ENCODE measurements at regions not wholly inside any gene's neighbourhood (a gene's known extent, or its start where the extent isn't known, plus 50 kb on each side); places are given as distances from the start of the nearest gene placed in this dataset.

GRCh38 chr11:43583548-43583947 is 97.0 kb upstream of the HSD17B12 start (continued):
- TF ChIP-seq RAD21 (IDR thresholded peaks at IDR 0.05), result no peak

- WGBS, result 73% methylated on average over 1 of the region's 1 CpG
- no peaks in the 10 kb centered on the region for H3K9me3 ChIP-seq (ENCODE audit: control insufficient read depth in 4 of 4, low read length in 3 of 4)
- H3K27ac ChIP-seq (ENCODE audit: low read depth in 1 of 2, low read length in 2 of 2), result no peak overlapping the region
- H3K9ac ChIP-seq (ENCODE audit: low read depth in 1 of 2, low read length in 2 of 2), result no peak overlapping the region
- peaks cover under 1 to 8% (median 6%) of the 10 kb centered on the region in 4 donors for H3K4me1 ChIP-seq (ENCODE audit: control insufficient read depth in 4 of 4, insufficient read depth in 4 of 4, low read length in 3 of 4)
- H3K36me3 ChIP-seq (ENCODE audit: control insufficient read depth in 4 of 4, insufficient read depth in 3 of 4, low read depth in 1 of 4, low read length in 3 of 4), result no peaks in the 10 kb centered on the region
- DNase-seq (ENCODE audit: low spot score), result no peak
- no peak overlapping the region for H3K4me3 ChIP-seq (ENCODE audit: low read depth in 1 of 3, low read length in 3 of 3)
- peaks cover 0 to 15% (median 4%) of the 10 kb centered on the region in 4 donors for H3K27me3 ChIP-seq (ENCODE audit: control insufficient read depth in 4 of 4, insufficient read depth in 4 of 4, low read length in 3 of 4)
- TF ChIP-seq YY1 (IDR thresholded peaks at IDR 0.05) (no peak), RXRA (IDR thresholded peaks at IDR 0.05) (no peak), FOXA2 (IDR thresholded peaks at IDR 0.05) (no peak), TAF1 (conservative IDR thresholded peaks at IDR 0.05) (no peak), MAX (IDR thresholded peaks at IDR 0.05) (no peak), CTCF (IDR thresholded peaks at IDR 0.05; ENCODE audit: low read depth, low read length, missing input control) (no peak)
These were observed 94.5 kb upstream of the HSD17B12 start for GRCh38 chr11:43585877-43586608.

GRCh38 chr11:43589601-43590250 is 90.8 kb upstream of the HSD17B12 start:
- Histone ChIP-seq H3K4me3 (ENCODE audit: low read depth in 1 of 3, low read length in 3 of 3) (no peak overlapping the region), H3K9me3 (ENCODE audit: control insufficient read depth in 4 of 4, low read length in 3 of 4) (no peaks in the 10 kb centered on the region), H3K27me3 (ENCODE audit: control insufficient read depth in 4 of 4, insufficient read depth in 4 of 4, low read length in 3 of 4) (peaks cover 0 to 18% (median 2%) of the 10 kb centered on the region in 4 donors), H3K4me1 (ENCODE audit: control insufficient read depth in 4 of 4, insufficient read depth in 4 of 4, low read length in 3 of 4) (no peaks in the 10 kb centered on the region), H3K9ac (ENCODE audit: low read depth in 1 of 2, low read length in 2 of 2) (no peak overlapping the region), H3K27ac (ENCODE audit: low read depth in 1 of 2, low read length in 2 of 2) (no peak overlapping the region), H3K36me3 (ENCODE audit: control insufficient read depth in 4 of 4, insufficient read depth in 3 of 4, low read depth in 1 of 4, low read length in 3 of 4) (no peaks in the 10 kb centered on the region)
- WGBS, result 67% methylated on average over 5 of the region's 5 CpGs
- TF ChIP-seq TAF1 (conservative IDR thresholded peaks at IDR 0.05) (no peak), GABPA (IDR thresholded peaks at IDR 0.05 in 1 of 2, conservative IDR thresholded peaks at IDR 0.05 in 1 of 2) (no peak), HNF4G (IDR thresholded peaks at IDR 0.05) (no peak), ZBTB33 (IDR thresholded peaks at IDR 0.05) (no peak), CTCF (IDR thresholded peaks at IDR 0.05; ENCODE audit: low read depth, low read length, missing input control) (no peak), NR2F2 (IDR thresholded peaks at IDR 0.05) (no peak), FOXA1 (IDR thresholded peaks at IDR 0.05) (no peak), HNF4A (conservative IDR thresholded peaks at IDR 0.05) (no peak), SP1 (IDR thresholded peaks at IDR 0.05) (no peak), RXRA (IDR thresholded peaks at IDR 0.05) (no peak), REST (IDR thresholded peaks at IDR 0.05) (no peak), MAX (IDR thresholded peaks at IDR 0.05) (no peak), RAD21 (IDR thresholded peaks at IDR 0.05) (no peak), JUND (IDR thresholded peaks at IDR 0.05) (no peak), YY1 (IDR thresholded peaks at IDR 0.05) (no peak), EGR1 (IDR thresholded peaks at IDR 0.05; ENCODE audit: low read depth in 2 of 2) (no peak), ATF3 (IDR thresholded peaks at IDR 0.05) (no peak)
- DNase-seq (ENCODE audit: low spot score), result no peak

All from liver (tissue), 8 donors.